OCI-LY7 (cell line): ENCODE measurements at regions not wholly inside any gene's neighbourhood (a gene's known extent, or its start where the extent isn't known, plus 50 kb on each side); places are given as distances from the start of the nearest gene placed in this dataset.

Experiments used
- EZH2phosphoT487 ChIP-seq: fragments of 200-600 bp; sonication (generic); IDR thresholded peaks from 2 replicates; pipeline ENCODE4 v1.6.1; 2018; ENCODE audit warnings: low read depth, borderline replicate concordance, mild to moderate bottlenecking, mixed run types, antibody characterized with exemption, low read length, moderate library complexity, mixed read lengths
- TF ChIP-seq, protein P1 (sequence below): fragments of 200-600 bp; sonication (generic); conservative IDR thresholded peaks from 2 replicates; pipeline ENCODE4 v1.5.1; 2014; ENCODE audit warnings: mild to moderate bottlenecking, antibody characterized with exemption, low read length, moderate library complexity, mixed read lengths

DNA sequence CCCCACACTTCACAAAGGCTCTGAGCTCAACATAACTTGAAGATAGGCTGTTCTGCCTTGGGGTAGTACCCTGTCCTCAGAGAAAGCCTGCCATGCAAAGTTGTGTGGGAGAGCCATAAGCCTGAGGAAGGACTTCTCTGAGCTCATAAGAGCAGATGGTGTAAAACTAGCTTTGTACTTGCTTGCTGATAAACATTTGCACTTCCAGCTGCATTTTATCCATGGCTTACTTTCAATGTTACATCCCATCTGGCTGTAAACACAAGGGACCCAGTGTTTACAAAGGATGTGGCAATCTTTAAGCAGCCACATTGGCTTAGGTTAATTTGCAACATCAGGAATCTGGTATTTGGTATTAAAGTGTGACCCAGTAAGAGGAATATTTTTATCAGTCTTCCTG, 258.1 kb downstream of the IPO8 start:
- TF ChIP-seq, protein P1, sequence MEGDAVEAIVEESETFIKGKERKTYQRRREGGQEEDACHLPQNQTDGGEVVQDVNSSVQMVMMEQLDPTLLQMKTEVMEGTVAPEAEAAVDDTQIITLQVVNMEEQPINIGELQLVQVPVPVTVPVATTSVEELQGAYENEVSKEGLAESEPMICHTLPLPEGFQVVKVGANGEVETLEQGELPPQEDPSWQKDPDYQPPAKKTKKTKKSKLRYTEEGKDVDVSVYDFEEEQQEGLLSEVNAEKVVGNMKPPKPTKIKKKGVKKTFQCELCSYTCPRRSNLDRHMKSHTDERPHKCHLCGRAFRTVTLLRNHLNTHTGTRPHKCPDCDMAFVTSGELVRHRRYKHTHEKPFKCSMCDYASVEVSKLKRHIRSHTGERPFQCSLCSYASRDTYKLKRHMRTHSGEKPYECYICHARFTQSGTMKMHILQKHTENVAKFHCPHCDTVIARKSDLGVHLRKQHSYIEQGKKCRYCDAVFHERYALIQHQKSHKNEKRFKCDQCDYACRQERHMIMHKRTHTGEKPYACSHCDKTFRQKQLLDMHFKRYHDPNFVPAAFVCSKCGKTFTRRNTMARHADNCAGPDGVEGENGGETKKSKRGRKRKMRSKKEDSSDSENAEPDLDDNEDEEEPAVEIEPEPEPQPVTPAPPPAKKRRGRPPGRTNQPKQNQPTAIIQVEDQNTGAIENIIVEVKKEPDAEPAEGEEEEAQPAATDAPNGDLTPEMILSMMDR, result no peak
- TF ChIP-seq EZH2phosphoT487, result no peak
